GM21367 (cell line): ENCODE measurements at regions not wholly inside any gene's neighbourhood (a gene's known extent, or its start where the extent isn't known, plus 50 kb on each side); places are given as distances from the start of the nearest gene placed in this dataset.
"Not testable (repeated sequence)": the region's sequence is repeated elsewhere in the genome, so short reads cannot be mapped to it uniquely, and the experiment has no call there.

Experiments
- ATAC-seq: cut with Tn5 transposase; IDR thresholded peaks from one replicate; pipeline ENCODE4 v1.9.1; 2021; ENCODE audit not compliant: unreplicated experiment

DNA sequence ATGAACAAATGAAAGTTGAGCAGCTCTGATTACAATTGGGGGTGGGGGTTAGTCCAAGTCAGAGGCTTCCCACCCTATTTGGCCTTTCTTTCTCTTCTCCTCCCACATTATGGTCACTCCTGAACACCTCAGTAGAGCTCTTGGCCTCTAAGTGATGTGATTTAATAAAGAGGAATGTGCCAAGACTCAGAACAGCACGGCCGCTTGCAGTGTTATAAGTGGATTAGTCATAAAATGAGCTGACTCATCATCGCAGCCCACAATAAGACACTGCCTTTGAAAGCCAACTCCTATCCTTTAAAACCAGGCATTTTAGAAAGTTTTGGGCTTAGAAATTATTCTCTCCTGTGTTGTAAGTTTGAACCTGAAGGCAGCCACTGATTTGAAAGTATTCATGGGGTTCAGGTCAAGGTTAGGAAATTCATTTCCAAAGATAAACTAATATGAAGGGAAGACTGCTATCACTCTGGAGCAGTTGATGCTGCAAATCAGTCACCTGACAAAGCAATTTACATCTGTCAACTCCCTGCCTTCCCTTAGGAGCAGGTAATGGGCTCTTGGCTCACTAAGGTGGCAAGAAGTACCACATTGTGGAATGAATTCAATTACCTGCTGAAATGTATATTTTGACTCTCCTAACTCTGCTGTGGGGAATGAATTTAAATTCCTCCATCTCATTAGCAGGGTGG is 283.6 kb upstream of the NMUR2 start:
- ATAC-seq: no peak

DNA sequence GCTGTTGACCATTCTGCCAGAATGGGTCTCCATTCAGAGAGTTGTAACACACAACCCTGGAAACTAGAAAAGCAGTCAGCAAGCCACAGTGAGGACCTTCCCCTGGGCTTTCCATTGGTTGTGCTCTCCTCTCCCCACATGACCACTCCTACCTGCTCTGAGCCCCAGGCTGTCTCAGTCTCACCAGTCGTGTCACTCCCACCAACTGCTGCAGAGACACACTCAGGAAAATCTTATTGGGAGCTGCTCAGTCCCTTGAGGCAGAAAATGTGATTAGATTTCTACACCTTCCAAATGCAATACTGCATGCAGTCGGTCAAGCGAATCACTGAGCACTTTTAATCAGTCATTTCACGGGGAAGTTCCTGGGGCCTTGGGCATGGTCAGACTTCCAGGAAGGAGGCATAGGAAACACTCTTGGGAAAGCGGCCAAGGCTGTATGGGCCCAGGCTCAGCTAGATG is 284.2 kb upstream of the NMUR2 start:
- no peak for ATAC-seq

DNA sequence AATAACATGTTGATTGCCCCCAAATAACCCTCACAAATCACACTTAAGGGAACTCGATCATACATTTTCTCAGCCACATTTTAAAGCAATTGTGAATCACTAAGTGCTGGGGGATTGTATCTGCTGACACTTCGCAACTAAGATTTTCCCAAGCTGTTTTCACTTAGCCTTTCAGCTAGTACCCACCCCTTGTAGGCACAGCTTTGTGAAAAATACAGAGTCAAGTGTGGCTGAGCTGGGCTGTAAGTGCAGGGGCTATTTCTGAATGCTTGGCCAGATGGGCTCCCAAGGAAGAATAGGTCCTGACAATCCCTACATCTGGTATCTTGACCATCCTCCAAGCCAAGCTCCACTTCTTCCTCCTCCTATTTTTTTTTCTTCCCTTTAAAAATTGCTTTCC is 289.2 kb upstream of the NMUR2 start:
- ATAC-seq: no peak

DNA sequence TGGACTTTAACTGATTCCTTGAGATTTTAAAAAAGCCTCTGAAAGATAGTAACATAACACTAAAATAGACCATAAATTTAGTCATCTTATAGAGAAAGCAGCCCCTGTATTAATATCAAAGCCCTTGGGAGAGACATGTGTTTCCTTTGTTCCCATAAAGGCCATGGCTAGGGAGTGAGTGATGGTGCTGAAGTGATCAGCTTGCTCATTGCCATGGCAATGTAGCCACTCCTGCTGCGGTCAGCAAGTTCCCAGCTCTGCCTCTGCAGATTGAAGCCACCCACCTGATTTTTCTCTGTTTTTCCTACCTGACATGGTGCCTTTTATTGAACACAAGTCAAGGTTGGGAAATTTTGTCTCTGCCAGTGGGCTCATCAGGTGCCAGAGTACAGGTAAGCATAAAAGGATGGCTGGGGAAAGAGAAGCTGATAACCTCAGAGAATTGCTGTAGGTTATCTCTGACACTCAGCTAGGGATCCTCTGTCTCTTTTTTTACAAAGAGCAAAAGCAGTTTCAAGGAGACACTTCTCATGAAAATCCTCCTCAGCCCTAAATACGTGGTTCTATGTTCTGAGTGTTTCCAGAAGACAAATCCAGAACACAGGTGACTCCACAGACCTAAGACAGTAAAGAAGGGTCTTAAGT is 296.3 kb upstream of the NMUR2 start:
- ATAC-seq: no peak

DNA sequence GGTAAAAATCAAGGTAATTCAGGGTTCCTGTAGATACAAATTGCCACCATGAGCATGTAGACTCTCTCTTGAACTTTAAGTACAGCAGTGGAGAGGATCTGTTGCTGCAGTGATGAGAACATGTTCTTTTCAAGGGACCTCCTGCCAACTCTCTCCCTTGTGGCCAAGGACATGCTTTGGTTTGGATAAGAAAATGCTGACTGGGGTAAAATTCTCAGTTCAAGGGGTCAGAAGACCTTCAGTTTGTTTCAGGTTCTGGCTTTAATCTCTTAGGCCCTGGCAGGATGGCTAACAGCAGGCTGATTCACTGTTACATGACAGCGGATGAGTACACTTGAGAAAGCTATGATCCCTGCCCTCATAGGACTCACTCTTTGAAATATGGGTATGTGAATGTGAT is 299.2 kb upstream of the NMUR2 start:
- ATAC-seq: no peak

DNA sequence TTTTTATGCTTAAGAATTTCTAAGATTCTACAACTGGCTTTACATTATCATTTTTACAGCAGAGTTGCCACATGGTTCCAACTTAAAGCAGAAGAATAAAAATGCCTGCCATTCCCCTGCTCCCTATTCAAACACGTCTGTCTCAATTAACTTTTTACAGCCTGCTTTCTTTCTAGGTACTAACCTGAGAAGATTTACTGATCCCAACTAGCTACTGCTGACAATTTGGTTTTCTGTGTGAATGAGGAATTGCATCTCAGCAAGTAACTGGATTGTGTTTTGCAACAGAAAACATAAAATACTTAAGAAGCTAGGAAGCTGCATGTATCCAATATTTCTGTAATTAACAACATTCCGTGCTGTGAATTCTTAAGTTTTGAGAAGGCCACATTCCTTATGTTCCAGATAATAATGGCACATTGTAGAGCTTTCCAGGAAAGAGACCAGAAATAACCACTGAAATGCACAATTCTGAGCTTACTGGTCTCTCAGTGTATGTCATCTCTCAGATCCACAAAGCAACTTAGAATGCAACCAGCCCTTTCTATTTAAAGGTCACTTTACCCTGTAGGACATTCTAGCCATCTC is 306.8 kb upstream of the NMUR2 start:
- ATAC-seq: no peak

DNA sequence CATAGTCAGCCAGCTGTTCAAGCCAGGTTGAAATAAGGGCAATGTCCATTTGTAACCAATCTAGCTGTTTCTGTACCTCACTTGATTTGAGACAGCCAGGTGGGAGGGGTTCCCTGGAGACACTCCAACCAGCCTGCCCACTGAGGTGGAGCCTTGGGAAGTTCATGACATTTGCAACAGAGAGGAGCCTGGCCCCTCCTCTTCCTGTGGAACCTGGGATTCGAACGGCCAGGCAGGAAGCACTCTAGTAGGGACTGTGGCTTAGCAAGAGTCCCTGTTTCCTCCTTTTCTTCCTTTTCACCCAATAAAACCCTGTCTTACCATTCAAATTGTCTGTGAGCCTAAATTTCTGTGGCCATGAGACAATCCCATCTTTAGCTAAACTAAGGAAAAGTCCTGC is 312.3 kb upstream of the NMUR2 start:
- ATAC-seq: no peak

DNA sequence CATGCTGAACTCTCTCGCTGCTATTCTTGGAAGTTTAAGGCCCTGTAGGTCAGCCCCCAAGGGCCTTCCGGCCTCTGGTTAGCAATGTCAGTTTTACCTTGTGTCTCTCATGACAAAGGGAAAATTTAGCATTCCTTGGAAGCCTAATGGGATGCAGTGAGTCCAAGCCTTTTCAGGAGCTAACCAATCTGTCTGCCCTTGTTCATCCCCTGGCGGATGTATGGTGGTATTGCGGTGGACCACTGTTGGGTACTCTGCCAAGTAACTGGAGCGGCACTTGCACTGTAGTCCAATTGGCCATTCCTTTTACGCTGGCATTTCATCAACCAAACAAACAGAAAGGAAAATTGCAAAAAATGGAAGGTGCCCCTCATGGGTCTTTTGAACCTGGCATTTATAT is 318.4 kb upstream of the NMUR2 start:
- ATAC-seq: no peak

DNA sequence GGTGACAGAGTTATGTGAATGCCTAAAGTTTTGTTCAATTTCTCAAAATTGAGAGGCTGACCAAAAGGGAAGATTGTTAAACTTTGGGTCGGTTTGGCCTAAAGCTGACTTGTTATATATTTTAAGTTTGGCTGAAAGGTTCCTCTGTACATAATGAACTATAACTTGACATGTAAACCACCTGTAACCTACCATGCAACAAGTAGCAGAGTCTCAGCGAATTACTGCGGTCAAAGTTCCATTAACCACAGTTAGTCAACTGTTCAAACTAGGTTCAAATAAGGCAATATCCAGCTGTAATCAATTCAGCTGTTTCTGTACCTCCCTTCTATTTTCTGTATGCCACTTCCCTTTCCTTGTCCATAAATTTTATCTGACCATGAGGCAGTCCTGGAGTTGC is 325.1 kb upstream of the NMUR2 start:
- no peak for ATAC-seq

DNA sequence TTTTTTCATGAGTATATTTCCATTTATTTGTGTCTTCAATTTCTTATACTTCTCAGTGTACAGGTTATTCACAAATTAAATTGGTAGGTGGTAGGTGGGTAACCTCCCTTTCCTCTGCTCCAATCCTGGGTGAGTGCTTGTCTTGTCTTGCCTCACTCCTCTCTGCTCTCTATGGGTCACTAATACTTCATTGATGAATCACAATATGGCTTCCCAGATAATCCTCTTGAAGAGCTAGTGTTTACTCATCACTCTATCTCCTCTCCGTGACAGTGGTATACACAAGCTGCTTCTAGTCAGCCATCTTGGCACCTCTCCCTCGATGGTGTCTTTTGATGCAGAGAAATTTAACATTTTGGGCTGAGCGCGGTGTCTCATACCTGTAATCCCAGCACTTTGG is 331.8 kb upstream of the NMUR2 start:
- no peak for ATAC-seq

DNA sequence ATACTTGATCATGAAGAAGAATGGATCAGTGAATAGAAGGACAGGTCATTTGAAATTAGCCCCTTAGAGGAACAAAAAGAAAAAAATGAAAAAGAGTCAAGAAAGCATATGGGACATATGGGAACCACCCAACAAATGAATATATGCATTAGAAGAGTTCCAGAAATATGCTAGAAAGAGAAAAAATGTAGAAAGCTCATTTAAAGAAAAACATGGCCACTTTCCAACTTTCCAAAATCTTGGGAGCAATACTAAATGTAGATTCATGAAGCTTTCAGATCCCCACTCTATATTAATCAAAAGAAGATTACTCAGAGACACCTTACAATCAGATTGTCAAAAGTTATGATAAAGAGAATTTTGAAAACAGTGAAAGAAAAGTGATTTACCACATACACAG is 334.8 kb upstream of the NMUR2 start:
- no peak for ATAC-seq

DNA sequence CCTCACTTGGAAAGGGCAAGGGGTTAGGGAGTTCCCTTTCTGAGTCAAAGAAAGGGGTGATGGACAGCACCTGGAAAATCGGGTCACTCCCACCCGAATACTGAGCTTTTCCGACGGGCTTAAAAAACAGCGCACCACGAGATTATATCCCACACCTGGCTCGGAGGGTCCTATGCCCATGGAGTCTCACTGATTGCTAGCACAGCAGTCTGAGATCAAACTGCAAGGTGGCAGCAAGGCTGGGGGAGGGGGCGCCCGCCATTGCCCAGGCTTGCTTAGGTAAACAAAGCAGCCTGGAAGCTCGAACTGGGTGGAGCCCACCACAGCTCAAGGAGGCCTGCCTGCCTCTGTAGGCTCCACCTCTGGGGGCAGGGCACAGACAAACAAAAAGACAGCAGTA is 336.0 kb upstream of the NMUR2 start:
- not testable (repeated sequence) for ATAC-seq

DNA sequence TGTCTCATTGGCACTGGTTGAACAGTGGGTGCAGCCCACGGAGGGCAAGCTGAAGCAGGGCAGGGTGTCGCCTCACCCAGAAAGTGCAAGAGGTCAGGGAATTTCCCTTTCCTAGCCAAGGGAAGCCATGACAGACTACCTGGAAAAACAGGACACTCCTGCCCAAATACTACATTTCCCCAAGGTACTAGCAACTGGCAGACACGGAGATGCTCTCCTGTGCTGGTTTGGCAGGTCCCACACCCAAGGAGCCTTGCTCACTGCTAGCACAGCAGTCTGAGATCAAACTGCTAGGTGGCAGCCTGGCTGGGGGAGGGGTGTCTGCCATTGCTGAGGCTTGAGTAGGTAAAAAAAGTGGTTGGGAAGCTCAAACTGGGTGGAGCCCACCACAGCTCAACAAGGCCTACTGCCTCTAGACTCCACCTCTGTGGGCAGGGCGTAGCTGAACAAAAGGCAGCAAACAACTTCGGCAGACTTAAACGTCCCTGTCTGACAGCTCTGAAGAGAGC is 382.7 kb upstream of the NMUR2 start:
- ATAC-seq: not testable (repeated sequence)

DNA sequence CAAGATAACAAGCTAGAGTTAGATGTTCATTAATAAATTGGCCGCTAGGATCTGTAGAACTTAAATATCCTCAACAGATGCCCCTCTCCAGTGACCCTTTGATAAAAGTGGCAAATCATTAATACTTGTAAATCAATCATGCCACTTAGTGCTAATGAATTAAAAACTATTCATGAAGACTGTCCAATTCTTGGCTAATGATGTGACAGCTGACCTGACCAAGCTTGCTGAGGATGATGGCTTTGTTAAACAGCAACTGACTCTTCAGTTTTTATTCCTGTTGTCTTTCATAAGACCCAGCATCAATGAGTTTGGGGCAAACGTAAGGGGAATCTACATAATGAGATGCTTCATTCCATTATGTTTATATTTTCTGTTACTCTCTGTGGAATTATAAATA is 396.8 kb upstream of the NMUR2 start:
- no peak for ATAC-seq

DNA sequence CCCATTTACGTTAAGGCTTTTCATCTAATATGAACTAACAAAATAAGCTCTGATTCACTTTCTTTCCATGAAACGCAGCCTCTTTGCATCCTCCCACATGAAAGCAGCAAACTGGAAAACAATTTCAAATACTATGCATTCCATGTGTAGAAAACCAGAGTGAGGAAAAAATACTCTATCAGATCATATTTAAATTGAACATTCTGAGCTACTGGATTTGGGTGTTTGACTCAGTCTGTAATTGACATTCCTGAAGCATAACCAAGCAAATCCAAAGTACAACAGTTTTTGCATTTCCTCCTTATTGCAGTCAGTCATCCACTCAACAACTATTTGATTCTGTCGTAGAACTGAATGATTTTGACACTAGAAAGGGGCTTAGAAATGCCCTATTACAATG is 399.1 kb upstream of the NMUR2 start:
- no peak for ATAC-seq

DNA sequence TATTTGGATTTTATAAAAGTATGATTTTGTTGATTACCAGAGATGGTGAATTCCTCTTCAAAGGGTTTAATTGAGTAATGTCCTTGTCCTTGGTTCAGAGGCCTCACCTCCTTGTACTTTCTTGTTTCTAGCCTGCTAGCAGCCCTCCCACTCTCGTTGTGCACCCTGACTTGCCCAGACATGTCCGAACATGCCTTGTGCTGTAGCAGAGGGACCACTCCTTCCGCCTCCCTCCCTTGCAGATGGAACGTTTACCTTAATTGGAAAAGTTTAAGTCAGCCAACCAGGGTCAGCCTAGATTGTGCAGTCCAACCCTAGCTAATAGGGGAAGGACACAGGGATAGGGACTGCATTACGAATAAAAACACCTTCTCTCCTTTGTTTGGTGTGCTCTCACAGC is 406.9 kb upstream of the NMUR2 start:
- ATAC-seq: no peak

DNA sequence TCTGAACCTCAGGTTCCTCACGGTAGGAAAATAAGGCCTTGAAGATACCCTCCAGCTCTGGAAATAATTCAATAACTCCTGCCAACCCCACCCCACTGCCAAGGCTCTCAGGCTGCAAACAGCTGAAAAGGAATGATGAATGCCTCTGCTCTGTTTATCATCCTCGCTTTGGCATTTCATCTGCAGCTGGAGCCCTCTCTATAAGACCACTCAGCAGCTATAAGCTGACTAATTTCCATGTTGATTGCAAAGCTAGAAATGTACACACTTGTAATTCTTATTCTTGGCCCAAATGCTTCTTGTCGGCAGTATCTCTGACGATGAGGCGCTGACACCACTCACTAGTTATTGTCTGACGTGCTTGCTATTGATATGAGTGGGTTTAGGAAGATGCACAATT is 408.4 kb upstream of the NMUR2 start:
- no peak for ATAC-seq

DNA sequence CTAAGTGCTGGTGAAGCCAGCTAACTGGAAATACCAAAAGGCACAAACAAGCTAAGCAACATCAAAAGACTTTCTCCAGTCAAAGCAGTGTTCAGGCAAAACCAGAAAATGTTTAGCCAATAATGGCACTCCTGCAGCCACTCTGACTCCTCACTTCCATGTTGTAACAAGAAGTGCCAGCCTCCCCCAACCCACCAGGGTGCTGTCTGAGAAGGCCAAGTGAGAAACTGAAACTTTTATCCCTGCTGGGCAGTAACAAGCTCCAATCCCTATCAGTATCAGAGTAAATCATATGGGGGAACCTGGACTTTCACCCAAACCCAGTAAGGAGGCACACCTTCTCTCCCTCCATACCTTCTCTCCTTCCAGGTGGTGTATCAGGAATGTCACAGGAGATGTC is 414.8 kb upstream of the NMUR2 start:
- ATAC-seq: no peak

DNA sequence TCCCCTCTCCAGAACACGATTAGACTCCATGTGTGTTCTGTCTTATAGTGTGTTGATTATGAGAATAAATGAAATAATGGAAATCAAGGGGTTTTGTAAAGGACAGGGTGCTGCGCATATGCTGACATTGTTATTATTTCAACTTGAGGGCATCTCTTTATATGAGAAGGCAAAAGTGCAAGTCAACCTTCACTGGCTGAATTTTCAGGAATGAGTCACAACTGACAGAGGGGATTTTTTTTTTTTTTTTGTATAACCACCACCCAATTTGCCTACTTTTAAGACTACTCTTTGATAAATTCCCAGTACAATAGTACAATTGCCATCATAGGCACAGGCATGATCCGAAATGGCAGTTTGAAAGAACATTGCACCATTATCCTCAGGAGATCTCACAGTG is 419.2 kb upstream of the NMUR2 start:
- ATAC-seq: no peak

DNA sequence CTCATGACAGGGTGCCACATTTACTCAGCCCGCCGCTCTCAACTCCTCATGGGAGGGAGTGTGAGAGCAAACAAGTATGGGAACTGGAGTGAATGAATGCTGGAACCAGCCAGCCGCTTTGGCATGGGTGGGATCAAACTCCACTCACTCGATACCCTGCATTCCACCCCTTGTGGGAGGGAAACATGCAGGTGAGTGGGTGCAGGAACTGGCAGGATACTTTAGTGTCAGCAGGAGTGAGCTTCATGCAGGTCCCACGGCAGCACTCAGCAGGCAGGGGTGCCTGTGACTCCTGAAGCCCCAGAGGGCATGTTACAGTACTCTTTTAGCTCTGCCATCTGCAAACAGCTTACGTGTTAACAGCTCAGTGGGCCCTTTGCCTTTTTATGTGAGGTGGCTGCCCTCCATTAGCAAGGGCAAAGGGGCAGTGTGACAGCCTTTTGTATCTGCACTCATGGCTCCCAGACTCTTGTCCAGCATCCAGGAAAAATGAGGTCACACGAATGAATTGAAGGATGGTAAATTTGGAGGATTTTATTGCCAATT is 433.2 kb upstream of the NMUR2 start:
- no peak for ATAC-seq

DNA sequence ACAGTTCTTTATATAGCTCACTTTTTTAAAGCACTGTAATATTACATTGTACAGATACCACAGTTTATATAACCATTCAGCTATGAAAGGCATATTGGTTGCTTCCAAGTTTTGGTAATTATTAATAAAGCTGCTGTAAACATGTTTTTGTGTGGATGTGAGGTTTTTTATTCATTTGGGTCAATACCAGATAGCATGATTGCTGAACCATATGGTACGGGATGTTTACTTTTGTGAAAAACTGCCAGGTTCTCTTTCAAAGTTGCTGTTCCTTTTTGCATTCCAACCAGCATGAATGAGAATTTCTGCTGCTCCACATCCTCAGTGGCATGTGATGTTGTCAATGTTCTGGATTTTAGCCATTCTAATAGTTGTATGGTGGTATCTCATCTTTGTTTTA is 439.6 kb upstream of the NMUR2 start:
- ATAC-seq: no peak

DNA sequence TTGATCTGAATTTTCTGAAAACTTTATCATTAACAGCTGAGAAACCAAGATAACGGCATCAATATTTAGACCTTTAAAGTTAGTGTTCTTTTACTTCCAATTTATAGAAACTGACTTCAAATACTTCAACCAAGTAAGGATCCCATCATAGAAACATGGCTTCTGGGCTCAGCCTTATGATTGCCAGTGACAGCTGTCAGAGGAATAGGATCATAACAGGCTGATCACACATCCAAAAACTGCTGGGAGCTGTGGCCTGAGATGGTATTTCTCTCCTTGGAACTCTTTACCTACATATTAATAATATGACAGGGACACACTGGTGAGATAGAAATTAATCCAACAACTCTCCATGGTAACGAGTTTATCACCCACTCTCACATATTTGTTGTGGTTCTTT is 448.3 kb upstream of the NMUR2 start:
- ATAC-seq: no peak
